HUDEP-2 (cell line): ENCODE measurements at regions not wholly inside any gene's neighbourhood (a gene's known extent, or its start where the extent isn't known, plus 50 kb on each side); places are given as distances from the start of the nearest gene placed in this dataset.
"Not testable (repeated sequence)": the region's sequence is repeated elsewhere in the genome, so short reads cannot be mapped to it uniquely, and the experiment has no call there.

Source experiments
- DNase-seq, 76 experiments: peaks; one replicate each; lab custom pipeline; 2025; ENCODE audit not compliant: unreplicated experiment in 76 of 76; lab: John Stamatoyannopoulos, UW

GRCh38 chr2:129481306-129482219, 497.9 kb upstream of the RAB6C start:
- DNase-seq = no peak

- no peak for DNase-seq
Measured at GRCh38 chr2:129482626-129483025, 496.8 kb upstream of the RAB6C start.

GRCh38 chr2:129483366-129483765, 496.1 kb upstream of the RAB6C start:
- DNase-seq = no peak

- DNase-seq = no peak
Measured at GRCh38 chr2:129484999-129485897, 494.2 kb upstream of the RAB6C start.

- DNase-seq = no peak
Measured at GRCh38 chr2:129488376-129488775, 491.1 kb upstream of the RAB6C start.

GRCh38 chr2:129490641-129491040, 488.8 kb upstream of the RAB6C start:
- no peak for DNase-seq

GRCh38 chr2:129491308-129491707, 488.2 kb upstream of the RAB6C start:
- DNase-seq = no peak

GRCh38 chr2:129492548-129492947, 486.9 kb upstream of the RAB6C start:
- no peak for DNase-seq

GRCh38 chr2:129499747-129500146, 479.7 kb upstream of the RAB6C start:
- no peak for DNase-seq

GRCh38 chr2:129502781-129503180, 476.7 kb upstream of the RAB6C start:
- DNase-seq = no peak

GRCh38 chr2:129504646-129505045, 474.8 kb upstream of the RAB6C start:
- DNase-seq = no peak

- DNase-seq = no peak
Measured at GRCh38 chr2:129518937-129519336, 460.5 kb upstream of the RAB6C start.

GRCh38 chr2:129532158-129532557, 447.3 kb upstream of the RAB6C start:
- not testable (repeated sequence) for DNase-seq

- no peak for DNase-seq
Measured at GRCh38 chr2:129548880-129549279, 430.6 kb upstream of the RAB6C start.

GRCh38 chr2:129550536-129550935, 428.9 kb upstream of the RAB6C start:
- DNase-seq = no peak

GRCh38 chr2:129554373-129554772, 425.1 kb upstream of the RAB6C start:
- no peak for DNase-seq

GRCh38 chr2:129559101-129559500, 420.4 kb upstream of the RAB6C start:
- DNase-seq = no peak

- DNase-seq = no peak
Measured at GRCh38 chr2:129565551-129566109, 413.8 kb upstream of the RAB6C start.

- not testable (repeated sequence) for DNase-seq
Measured at GRCh38 chr2:129570812-129571211, 408.7 kb upstream of the RAB6C start.

- no peak for DNase-seq
Measured at GRCh38 chr2:129575431-129575830, 404.0 kb upstream of the RAB6C start.

GRCh38 chr2:129575880-129576279, 403.6 kb upstream of the RAB6C start:
- no peak for DNase-seq
